HepG2 (cell line): ENCODE measurements at regions not wholly inside any gene's neighbourhood (a gene's known extent, or its start where the extent isn't known, plus 50 kb on each side); places are given as distances from the start of the nearest gene placed in this dataset.

ENCODE experiments used
- ATAC-seq: fragments of 200-7000 bp; cut with Tn5 transposase; 3 replicates; pipeline ENCODE4 v1.9.1; 2020; ENCODE audit warnings: mild to moderate bottlenecking, moderate library complexity
- BruUV-seq: library from RNA; stranded (reverse); fragments of 400-500 nt; replicated peaks from 2 replicates; lab custom pipeline; 2021; lab: Mats Ljungman, UMichigan
- CTCF ChIA-PET: fragments of 300-600 bp; formaldehyde crosslinking; extraction: SDS; loops from one replicate; lab custom pipeline; 2021; ENCODE audit warnings: low total read pairs, inconsistent platforms, low intra/inter-chr PET ratio; lab: Yijun Ruan, JAX
- POLR2A ChIA-PET: fragments of 350-600 bp; sonication (Branson Sonifier 250); formaldehyde crosslinking; loops from one replicate; lab custom pipeline; 2020; ENCODE audit warnings: antibody characterized with exemption, inconsistent platforms; lab: Yijun Ruan, JAX
- DNase-seq: peaks from one replicate; pipeline ENCODE4 v3.0.0-alpha.2; 2015; ENCODE audit warnings: low spot score
- FAIRE-seq: peaks from 3 replicates; lab custom pipeline; 2011; peaks lifted over from hg19 to GRCh38; lab: Jason Lieb, UNC
- H2AFZ ChIP-seq: one replicate; pipeline ENCODE4 v1.6.1; 2011; ENCODE audit warnings: low read length, inconsistent platforms
- H3K27ac ChIP-seq: fragments of 300-600 bp; 3 replicates; pipeline ENCODE4 v1.8.0; 2011; ENCODE audit warnings: mixed run types, mild to moderate bottlenecking, mixed read lengths, low read length, inconsistent platforms; ENCODE audit not compliant: insufficient read depth; ENCODE audit errors: extremely low read length
- H3K27me3 ChIP-seq, 2 experiments: fragments of 200-600 bp in 1 of 2; 2 replicates in 1 of 2; 3 replicates in 1 of 2; pipeline versions ENCODE4 v1.6.0 to v1.8.0; 2011; ENCODE audit warnings: low read length in 2 of 2, mild to moderate bottlenecking in 2 of 2, moderate library complexity in 2 of 2, inconsistent platforms in 1 of 2; ENCODE audit not compliant: insufficient read depth in 2 of 2, control insufficient read depth in 1 of 2
- H3K36me3 ChIP-seq, 2 experiments: fragments of 200-600 bp in 1 of 2; replicated peaks in 1 of 2; 2 replicates in 1 of 2; 3 replicates in 1 of 2; pipeline versions ENCODE4 v1.5.1 to v1.8.0; 2011; ENCODE audit warnings: low read length in 2 of 2, inconsistent platforms in 1 of 2; ENCODE audit not compliant: insufficient read depth in 2 of 2, control insufficient read depth in 1 of 2
- H3K4me1 ChIP-seq: 2 replicates; pipeline ENCODE4 v1.5.1; 2012; ENCODE audit warnings: low read length, inconsistent platforms; ENCODE audit not compliant: insufficient read depth
- H3K4me2 ChIP-seq: 2 replicates; pipeline ENCODE4 v1.6.0; 2011; ENCODE audit warnings: low read depth, low read length, inconsistent platforms
- H3K4me3 ChIP-seq, 3 experiments: fragments of 200-600 bp in 1 of 3; sonication (generic), shearing (Covaris generic) in 1 of 3; replicated peaks in 1 of 3; 2 replicates each; pipeline ENCODE4 v1.5.1; 2011 to 2016; ENCODE audit warnings: low read length in 3 of 3, inconsistent platforms in 2 of 3, low read depth in 2 of 3, mild to moderate bottlenecking in 2 of 3, control low read depth in 1 of 3, mixed read lengths in 1 of 3; ENCODE audit not compliant: insufficient read depth in 1 of 3
- H3K79me2 ChIP-seq: one replicate; pipeline ENCODE4 v1.6.1; 2011; ENCODE audit warnings: low read length, inconsistent platforms; ENCODE audit not compliant: insufficient read depth
- H3K9ac ChIP-seq: 2 replicates; pipeline ENCODE4 v1.6.0; 2011; ENCODE audit warnings: mild to moderate bottlenecking, low read depth, low read length, inconsistent platforms; ENCODE audit not compliant: insufficient read depth
- H3K9me3 ChIP-seq: 2 replicates; pipeline ENCODE4 v1.5.1; 2012; ENCODE audit warnings: mild to moderate bottlenecking, low read length
- H4K20me1 ChIP-seq: 2 replicates; pipeline ENCODE4 v1.6.0; 2011; ENCODE audit warnings: inconsistent platforms, mild to moderate bottlenecking, low read length, moderate library complexity; ENCODE audit not compliant: insufficient read depth
- GTF3A ChIP-seq: sonication (generic); formaldehyde crosslinking; conservative IDR thresholded peaks from 2 replicates; pipeline ENCODE4 v1.4.0; 2020; ENCODE audit warnings: mild to moderate bottlenecking, missing genetic modification reagents
- KLF6 ChIP-seq: IDR thresholded peaks from 2 replicates; pipeline ENCODE4 v1.8.0; 2016; ENCODE audit warnings: missing biosample characterization, missing genetic modification reagents
- MAFK ChIP-seq, 2 experiments: IDR thresholded peaks in 1 of 2; conservative IDR thresholded peaks in 1 of 2; 2 replicates each; pipeline ENCODE4 v1.6.1; 2011; ENCODE audit warnings: improper control_type of control experiment in 2 of 2, low read length in 2 of 2
- MED1 ChIP-seq: sonication (generic); formaldehyde crosslinking; IDR thresholded peaks from 2 replicates; pipeline ENCODE4 v1.4.0; 2020; ENCODE audit warnings: missing genetic modification reagents
- MIXL1 ChIP-seq: IDR thresholded peaks from 2 replicates; pipeline ENCODE4 v1.6.1; 2016
- SETDB1 ChIP-seq: sonication (generic); formaldehyde crosslinking; IDR thresholded peaks from 2 replicates; pipeline ENCODE4 v1.5.1; 2020; ENCODE audit warnings: missing genetic modification reagents, mild to moderate bottlenecking, borderline replicate concordance
- ZBTB4 ChIP-seq: sonication (generic); formaldehyde crosslinking; IDR thresholded peaks from 2 replicates; pipeline ENCODE4 v1.4.0; 2020; ENCODE audit warnings: missing genetic modification reagents, mild to moderate bottlenecking, borderline replicate concordance
- ZNF335 ChIP-seq: sonication (generic); formaldehyde crosslinking; IDR thresholded peaks from 2 replicates; pipeline ENCODE4 v1.4.0; 2020; ENCODE audit warnings: missing genetic modification reagents
- ZNF496 ChIP-seq: sonication (generic); formaldehyde crosslinking; IDR thresholded peaks from 2 replicates; pipeline ENCODE4 v1.8.1; 2023; ENCODE audit warnings: mild to moderate bottlenecking, moderate library complexity, missing genetic modification reagents; ENCODE audit not compliant: insufficient replicate concordance
- in situ Hi-C: cut with HindIII; loops from 2 replicates; pipeline ENCODE4 v1.10.0; 2017; ENCODE audit warnings: low pct_unique_long_range_greater_than_20kb; ENCODE audit not compliant: extremely low pct_ligation_motif_present
- intact Hi-C: fragments of 100-400 bp; cut with micrococcal nuclease; formaldehyde crosslinking; loops from one replicate; pipeline ENCODE4 v1.10.0; 2022; ENCODE audit not compliant: unreplicated experiment

DNA sequence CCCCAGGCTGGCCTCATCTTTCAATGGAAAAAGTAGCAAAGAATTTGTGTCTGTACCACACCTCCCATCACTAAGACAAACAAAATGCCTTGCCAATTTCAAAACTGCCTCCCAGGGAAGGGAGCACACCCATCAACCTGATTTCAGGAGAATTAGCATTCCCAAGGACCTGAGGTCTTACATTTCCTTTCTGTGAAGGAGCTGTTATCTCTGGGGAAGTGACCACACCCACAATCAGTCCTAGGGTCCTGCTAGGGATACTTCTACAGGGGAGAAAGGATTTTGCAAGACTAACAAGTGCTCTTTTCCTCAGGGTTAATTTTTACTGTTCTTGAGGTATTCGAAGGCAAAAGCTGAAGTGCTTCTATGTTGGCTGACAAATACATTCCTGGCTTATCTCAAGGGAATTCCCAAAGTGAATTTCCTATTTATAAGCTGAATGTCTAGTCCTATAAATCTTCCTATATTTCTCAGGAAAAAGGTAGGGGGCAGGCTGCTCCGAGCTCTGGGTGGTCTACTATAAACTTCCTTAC, 97.4 kb upstream of the ITGA1 start (continued):
- TF ChIP-seq GTF3A (CRISPR knock-in tag): no peak

DNA sequence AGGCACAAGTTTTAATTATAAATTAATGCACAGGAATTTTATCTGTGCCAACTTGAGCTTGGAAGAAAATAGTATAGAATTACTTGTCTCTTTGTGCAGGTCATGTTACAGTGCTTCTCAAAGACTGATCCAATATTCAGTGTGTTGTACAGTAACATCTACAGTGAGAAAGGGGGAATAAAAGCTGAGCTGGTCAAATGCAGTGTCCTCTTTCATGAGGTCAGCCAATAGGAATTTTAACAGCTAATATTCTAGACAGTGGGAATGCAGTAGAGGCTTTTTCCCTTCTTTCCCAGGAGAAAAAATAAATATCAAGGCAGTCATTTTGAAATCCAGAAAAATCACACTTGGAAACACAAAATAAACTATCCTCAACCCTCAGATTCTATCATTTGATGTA, 95.7 kb upstream of the ITGA1 start:
- H3K4me2 ChIP-seq: no peak overlapping the region
- TF ChIP-seq ZNF335 (CRISPR knock-in tag) (no peak), SETDB1 (CRISPR knock-in tag) (no peak), MIXL1 (CRISPR knock-in tag) (no peak), ZBTB4 (CRISPR knock-in tag) (no peak), MAFK (conservative IDR thresholded peaks at IDR 0.05 in 1 of 2, IDR thresholded peaks at IDR 0.05 in 1 of 2; ENCODE audit: low read length in 2 of 2) (peak; percentile 5 to 27; a peak in 2 of 4 replicates), KLF6 (no peak), ZNF496 (CRISPR knock-in tag) (no peak), MED1 (CRISPR knock-in tag) (no peak)
- no peak for ATAC-seq
- no peak for FAIRE-seq
- no TSS peak for BruUV-seq
- DNase-seq: no peak
- no peaks in the 10 kb centered on the region for H3K36me3 ChIP-seq
- H3K79me2 ChIP-seq: no peaks in the 10 kb centered on the region
- in situ Hi-C loops (no loop called here), intact Hi-C loops (no loop called here)
- no peaks in the 10 kb centered on the region for H3K9me3 ChIP-seq
- H3K27me3 ChIP-seq: peaks cover 0 to 13% of the 10 kb centered on the region in 2 experiments; a peak in 2 of 5 replicates
- H4K20me1 ChIP-seq: no peaks in the 10 kb centered on the region
- H3K4me3 ChIP-seq: no peak overlapping the region
- no peaks in the 10 kb centered on the region for H3K4me1 ChIP-seq
- no peak overlapping the region for H2AFZ ChIP-seq
- CTCF ChIA-PET: no interaction called here
- H3K27ac ChIP-seq: no peak overlapping the region
- H3K9ac ChIP-seq: no peak overlapping the region
- POLR2A ChIA-PET: no interaction called here
